HepG2 (cell line): ENCODE measurements at regions not wholly inside any gene's neighbourhood (a gene's known extent, or its start where the extent isn't known, plus 50 kb on each side); places are given as distances from the start of the nearest gene placed in this dataset.

ENCODE experiments used
- ATAC-seq: fragments of 200-7000 bp; cut with Tn5 transposase; 3 replicates; pipeline ENCODE4 v1.9.1; 2020; ENCODE audit warnings: mild to moderate bottlenecking, moderate library complexity
- BruUV-seq: library from RNA; stranded (reverse); fragments of 400-500 nt; replicated peaks from 2 replicates; lab custom pipeline; 2021; lab: Mats Ljungman, UMichigan
- CTCF ChIA-PET: fragments of 300-600 bp; formaldehyde crosslinking; extraction: SDS; loops from one replicate; lab custom pipeline; 2021; ENCODE audit warnings: low total read pairs, inconsistent platforms, low intra/inter-chr PET ratio; lab: Yijun Ruan, JAX
- POLR2A ChIA-PET: fragments of 350-600 bp; sonication (Branson Sonifier 250); formaldehyde crosslinking; loops from one replicate; lab custom pipeline; 2020; ENCODE audit warnings: antibody characterized with exemption, inconsistent platforms; lab: Yijun Ruan, JAX
- DNase-seq: peaks from one replicate; pipeline ENCODE4 v3.0.0-alpha.2; 2015; ENCODE audit warnings: low spot score
- FAIRE-seq: peaks from 3 replicates; lab custom pipeline; 2011; peaks lifted over from hg19 to GRCh38; lab: Jason Lieb, UNC
- H2AFZ ChIP-seq: one replicate; pipeline ENCODE4 v1.6.1; 2011; ENCODE audit warnings: low read length, inconsistent platforms
- H3K27ac ChIP-seq: fragments of 300-600 bp; 3 replicates; pipeline ENCODE4 v1.8.0; 2011; ENCODE audit warnings: mixed run types, mild to moderate bottlenecking, mixed read lengths, low read length, inconsistent platforms; ENCODE audit not compliant: insufficient read depth; ENCODE audit errors: extremely low read length
- H3K27me3 ChIP-seq, 2 experiments: fragments of 200-600 bp in 1 of 2; 2 replicates in 1 of 2; 3 replicates in 1 of 2; pipeline versions ENCODE4 v1.6.0 to v1.8.0; 2011; ENCODE audit warnings: low read length in 2 of 2, mild to moderate bottlenecking in 2 of 2, moderate library complexity in 2 of 2, inconsistent platforms in 1 of 2; ENCODE audit not compliant: insufficient read depth in 2 of 2, control insufficient read depth in 1 of 2
- H3K36me3 ChIP-seq, 2 experiments: fragments of 200-600 bp in 1 of 2; replicated peaks in 1 of 2; 2 replicates in 1 of 2; 3 replicates in 1 of 2; pipeline versions ENCODE4 v1.5.1 to v1.8.0; 2011; ENCODE audit warnings: low read length in 2 of 2, inconsistent platforms in 1 of 2; ENCODE audit not compliant: insufficient read depth in 2 of 2, control insufficient read depth in 1 of 2
- H3K4me1 ChIP-seq: 2 replicates; pipeline ENCODE4 v1.5.1; 2012; ENCODE audit warnings: low read length, inconsistent platforms; ENCODE audit not compliant: insufficient read depth
- H3K4me2 ChIP-seq: 2 replicates; pipeline ENCODE4 v1.6.0; 2011; ENCODE audit warnings: low read depth, low read length, inconsistent platforms
- H3K4me3 ChIP-seq, 3 experiments: fragments of 200-600 bp in 1 of 3; sonication (generic), shearing (Covaris generic) in 1 of 3; replicated peaks in 1 of 3; 2 replicates each; pipeline ENCODE4 v1.5.1; 2011 to 2016; ENCODE audit warnings: low read length in 3 of 3, inconsistent platforms in 2 of 3, low read depth in 2 of 3, mild to moderate bottlenecking in 2 of 3, control low read depth in 1 of 3, mixed read lengths in 1 of 3; ENCODE audit not compliant: insufficient read depth in 1 of 3
- H3K79me2 ChIP-seq: one replicate; pipeline ENCODE4 v1.6.1; 2011; ENCODE audit warnings: low read length, inconsistent platforms; ENCODE audit not compliant: insufficient read depth
- H3K9ac ChIP-seq: 2 replicates; pipeline ENCODE4 v1.6.0; 2011; ENCODE audit warnings: mild to moderate bottlenecking, low read depth, low read length, inconsistent platforms; ENCODE audit not compliant: insufficient read depth
- H3K9me3 ChIP-seq: 2 replicates; pipeline ENCODE4 v1.5.1; 2012; ENCODE audit warnings: mild to moderate bottlenecking, low read length
- H4K20me1 ChIP-seq: 2 replicates; pipeline ENCODE4 v1.6.0; 2011; ENCODE audit warnings: inconsistent platforms, mild to moderate bottlenecking, low read length, moderate library complexity; ENCODE audit not compliant: insufficient read depth
- HNF1B ChIP-seq: sonication (generic); formaldehyde crosslinking; IDR thresholded peaks from 2 replicates; pipeline ENCODE4 v1.5.1; 2020; ENCODE audit warnings: mild to moderate bottlenecking, moderate library complexity, missing genetic modification reagents
- JARID2 ChIP-seq: sonication (generic); formaldehyde crosslinking; IDR thresholded peaks from 2 replicates; pipeline ENCODE4 v1.8.1; 2023; ENCODE audit warnings: missing genetic modification reagents, inconsistent platforms; ENCODE audit not compliant: insufficient replicate concordance
- KDM2A ChIP-seq: sonication (generic); formaldehyde crosslinking; IDR thresholded peaks from 2 replicates; pipeline ENCODE4 v1.4.0; 2020; ENCODE audit warnings: low read depth, missing genetic modification reagents, borderline replicate concordance
- MBNL3 ChIP-seq: fragments of 250-450 bp; sonication (Bioruptor Pico); conservative IDR thresholded peaks from 2 replicates; pipeline ENCODE4 v1.8.0; 2022; ENCODE audit warnings: mild to moderate bottlenecking, inconsistent platforms
- NFATC3 ChIP-seq: sonication (generic); formaldehyde crosslinking; IDR thresholded peaks from 2 replicates; pipeline ENCODE4 v1.5.1; 2020; ENCODE audit warnings: mild to moderate bottlenecking, missing genetic modification reagents
- ONECUT2 ChIP-seq: sonication (generic); formaldehyde crosslinking; IDR thresholded peaks from 2 replicates; pipeline ENCODE4 v1.4.0; 2020; ENCODE audit warnings: missing genetic modification reagents
- RARA ChIP-seq: IDR thresholded peaks from 2 replicates; pipeline ENCODE4 v1.6.1; 2016; ENCODE audit warnings: missing genetic modification reagents, missing compliant biosample characterization
- RBFOX2 ChIP-seq: fragments of 200-400 bp; formaldehyde crosslinking; IDR thresholded peaks from 2 replicates; pipeline ENCODE4 v1.6.1; 2017; ENCODE audit warnings: low read depth, mild to moderate bottlenecking, low read length
- TEAD3 ChIP-seq: optimal IDR thresholded peaks from 2 replicates; pipeline ENCODE3; 2016; ENCODE audit warnings: borderline replicate concordance
- TP53 ChIP-seq: sonication (generic); formaldehyde crosslinking; conservative IDR thresholded peaks from 2 replicates; pipeline ENCODE4 v1.4.0; 2020; ENCODE audit warnings: missing genetic modification reagents
- ZBTB21 ChIP-seq: sonication (generic); formaldehyde crosslinking; IDR thresholded peaks from 2 replicates; pipeline ENCODE4 v1.4.0; 2020; ENCODE audit warnings: missing genetic modification reagents
- ZBTB4 ChIP-seq: sonication (generic); formaldehyde crosslinking; IDR thresholded peaks from 2 replicates; pipeline ENCODE4 v1.4.0; 2020; ENCODE audit warnings: missing genetic modification reagents, mild to moderate bottlenecking, borderline replicate concordance
- ZNF34 ChIP-seq: sonication (generic); formaldehyde crosslinking; IDR thresholded peaks from 2 replicates; pipeline ENCODE4 v1.4.0; 2020; ENCODE audit warnings: mild to moderate bottlenecking, missing genetic modification reagents, borderline replicate concordance
- ZNF570 ChIP-seq: sonication (generic); formaldehyde crosslinking; IDR thresholded peaks from 2 replicates; pipeline ENCODE4 v1.4.0; 2020; ENCODE audit warnings: mild to moderate bottlenecking, missing genetic modification reagents, borderline replicate concordance
- ZNF615 ChIP-seq: sonication (generic); formaldehyde crosslinking; IDR thresholded peaks from 2 replicates; pipeline ENCODE4 v1.5.0; 2020; ENCODE audit warnings: mild to moderate bottlenecking, missing genetic modification reagents, borderline replicate concordance
- WGBS: methylation state at CpG from one replicate; pipeline ENCODE4 v1.1.6; 2017; ENCODE audit warnings: low lambda C conversion rate; 5-methylcytosine and 5-hydroxymethylcytosine counted together
- in situ Hi-C: cut with HindIII; loops from 2 replicates; pipeline ENCODE4 v1.10.0; 2017; ENCODE audit warnings: low pct_unique_long_range_greater_than_20kb; ENCODE audit not compliant: extremely low pct_ligation_motif_present
- intact Hi-C: fragments of 100-400 bp; cut with micrococcal nuclease; formaldehyde crosslinking; loops from one replicate; pipeline ENCODE4 v1.10.0; 2022; ENCODE audit not compliant: unreplicated experiment
- TF ChIP-seq, protein P1 (sequence below): sonication (generic); formaldehyde crosslinking; IDR thresholded peaks from 2 replicates; pipeline ENCODE4 v1.4.0; 2020; ENCODE audit warnings: missing genetic modification reagents, mild to moderate bottlenecking, borderline replicate concordance

DNA sequence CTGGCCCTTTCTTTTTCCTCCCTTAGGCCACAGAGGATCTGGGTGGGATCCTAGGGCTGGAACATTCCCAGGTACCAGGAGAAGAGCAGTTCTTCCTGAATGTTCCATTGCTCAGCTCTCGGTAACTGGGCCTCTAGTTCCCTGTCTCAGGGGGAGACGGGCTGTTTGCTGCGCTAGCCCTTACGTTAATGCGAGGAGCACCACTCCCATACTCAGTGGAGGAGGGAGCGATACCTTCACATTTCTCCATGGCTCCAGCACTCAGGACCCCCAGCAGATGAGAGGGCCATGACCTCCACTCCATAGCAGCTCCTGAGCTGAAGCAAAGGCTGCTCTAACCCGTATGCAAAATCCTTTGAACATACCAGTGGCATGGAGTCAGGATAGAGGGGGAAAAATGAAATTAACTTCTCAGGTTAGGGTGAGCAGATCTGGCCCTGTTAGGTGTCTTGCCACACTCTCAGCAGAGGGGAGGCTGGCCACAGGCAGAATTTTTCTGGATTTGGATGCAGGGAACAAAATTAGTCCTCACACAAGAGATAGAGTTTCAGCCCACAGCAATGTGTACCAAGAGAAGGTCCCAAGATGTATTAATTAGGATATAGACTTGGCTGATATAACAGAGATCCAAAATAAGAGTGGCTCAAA, 206.7 kb downstream of the ZFP36L2 start (continued):
- TF ChIP-seq, protein P1, sequence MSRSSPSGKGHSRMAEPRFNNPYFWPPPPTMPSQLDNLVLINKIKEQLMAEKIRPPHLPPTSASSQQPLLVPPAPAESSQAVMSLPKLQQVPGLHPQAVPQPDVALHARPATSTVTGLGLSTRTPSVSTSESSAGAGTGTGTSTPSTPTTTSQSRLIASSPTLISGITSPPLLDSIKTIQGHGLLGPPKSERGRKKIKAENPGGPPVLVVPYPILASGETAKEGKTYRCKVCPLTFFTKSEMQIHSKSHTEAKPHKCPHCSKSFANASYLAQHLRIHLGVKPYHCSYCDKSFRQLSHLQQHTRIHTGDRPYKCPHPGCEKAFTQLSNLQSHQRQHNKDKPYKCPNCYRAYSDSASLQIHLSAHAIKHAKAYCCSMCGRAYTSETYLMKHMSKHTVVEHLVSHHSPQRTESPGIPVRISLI (CRISPR knock-in tag), result no peak
- TF ChIP-seq, all 625 proteins: peak for 3

GRCh38 chr2:43019025-43019367, 207.4 kb downstream of the ZFP36L2 start:
- intact Hi-C loops, result no loop called here
- H4K20me1 ChIP-seq, result no peaks in the 10 kb centered on the region
- H3K4me2 ChIP-seq, result no peak overlapping the region
- H3K4me3 ChIP-seq, result no peak overlapping the region
- H3K4me1 ChIP-seq, result peaks cover 64% of the 10 kb centered on the region
- no peak overlapping the region for H3K9ac ChIP-seq
- H3K9me3 ChIP-seq, result peaks cover 15% of the 10 kb centered on the region
- CTCF ChIA-PET, result no interaction called here
- no peaks in the 10 kb centered on the region for H3K79me2 ChIP-seq
- ATAC-seq, result no peak
- H3K36me3 ChIP-seq, result no peaks in the 10 kb centered on the region
- in situ Hi-C loops, result no loop called here
- H3K27ac ChIP-seq, result peak overlapping the region; percentile 51
- BruUV-seq, result no TSS peak
- WGBS, result 86% methylated on average over 5 of the region's 5 CpGs
- H3K27me3 ChIP-seq, result no peaks in the 10 kb centered on the region
- POLR2A ChIA-PET, result interaction anchor here (1.1 to 24.4 kb wide), 5 partner anchors 12 to 208 kb away, joined by 6 to 555 read pairs (median 12); partner anchors contain the start of gene ZFP36L2
- TF ChIP-seq TP53, result no peak
- no peak for TF ChIP-seq ONECUT2 (CRISPR knock-in tag)
- TF ChIP-seq ZBTB4 (CRISPR knock-in tag), result no peak
- 0 out of 2 replicates have a peak, but pooled peaks have one; percentile 9 for TF ChIP-seq HNF1B (CRISPR knock-in tag)
- no peak for TF ChIP-seq RARA (CRISPR knock-in tag)
- TF ChIP-seq NFATC3 (CRISPR knock-in tag), result no peak
- no peak for TF ChIP-seq JARID2
- TF ChIP-seq ZBTB21 (CRISPR knock-in tag), result no peak
- no peak for TF ChIP-seq ZNF34 (CRISPR knock-in tag)
- TF ChIP-seq TEAD3, result no peak
- no peak for TF ChIP-seq RBFOX2
- TF ChIP-seq ZNF615 (CRISPR knock-in tag), result 0 out of 2 replicates have a peak, but pooled peaks have one; percentile 21
- no peak for TF ChIP-seq ZNF570 (CRISPR knock-in tag)
- TF ChIP-seq MBNL3, result no peak
- TF ChIP-seq KDM2A (CRISPR knock-in tag), result no peak
- no peak for FAIRE-seq
- H2AFZ ChIP-seq, result peak overlapping the region; percentile 44
- DNase-seq, result no peak
